Kidney (tissue), 13 donors: ENCODE measurements at regions not wholly inside any gene's neighbourhood (a gene's known extent, or its start where the extent isn't known, plus 50 kb on each side); places are given as distances from the start of the nearest gene placed in this dataset.

Experiments used
- DNase-seq, 5 donors: peaks; one replicate each; pipeline ENCODE4 v3.0.0-alpha.2; 2013 to 2020
- FAIRE-seq: peaks from 2 replicates; lab custom pipeline; 2012; peaks lifted over from hg19 to GRCh38; lab: Jason Lieb, UNC
- H3K27ac ChIP-seq, 2 donors: one replicate each; pipeline ENCODE4 v1.7.0; 2013; ENCODE audit warnings: low read depth in 2 of 2, low read length in 2 of 2, inconsistent platforms in 1 of 2
- H3K27me3 ChIP-seq: one replicate; pipeline ENCODE4 v1.7.1; 2013; ENCODE audit warnings: low read length, inconsistent platforms; ENCODE audit not compliant: control insufficient read depth, insufficient read depth
- H3K36me3 ChIP-seq, 3 donors: one replicate each; pipeline versions ENCODE4 v1.7.0 to v1.7.1; 2013; ENCODE audit warnings: low read length in 3 of 3, control low read depth in 1 of 3, inconsistent platforms in 1 of 3; ENCODE audit not compliant: insufficient read depth in 3 of 3, control insufficient read depth in 2 of 3
- H3K4me1 ChIP-seq, 3 donors: one replicate each; pipeline versions ENCODE4 v1.7.0 to v1.7.1; 2013; ENCODE audit warnings: low read length in 3 of 3, inconsistent platforms in 1 of 3, low read depth in 1 of 3; ENCODE audit not compliant: control insufficient read depth in 2 of 3, insufficient read depth in 2 of 3
- H3K4me3 ChIP-seq, 3 donors: one replicate each; pipeline versions ENCODE4 v1.7.0 to v1.8.1; 2013; ENCODE audit warnings: low read length in 3 of 3, control low read depth in 1 of 3, inconsistent platforms in 1 of 3
- H3K9ac ChIP-seq, 3 donors: one replicate each; pipeline versions ENCODE4 v1.7.0 to v1.7.1; 2013; ENCODE audit warnings: low read length in 3 of 3, control low read depth in 1 of 3, inconsistent platforms in 1 of 3
- H3K9me3 ChIP-seq, 3 donors: one replicate each; pipeline versions ENCODE4 v1.7.0 to v1.7.1; 2013; ENCODE audit warnings: low read length in 3 of 3, control low read depth in 1 of 3, inconsistent platforms in 1 of 3; ENCODE audit not compliant: control insufficient read depth in 2 of 3, insufficient read depth in 1 of 3
- CTCF ChIP-seq: IDR thresholded peaks from 3 replicates; pipeline ENCODE4 v1.5.1; 2012; ENCODE audit warnings: mild to moderate bottlenecking, moderate library complexity, borderline replicate concordance; ENCODE audit not compliant: insufficient read depth; ENCODE audit errors: extremely low read depth
- intact Hi-C: fragments of 100-400 bp; cut with DNase I; formaldehyde crosslinking; loops from one replicate; pipeline ENCODE4 v1.11.1; 2022
- donor health status: control.
- donor health status: control.
- donor health status: control.
- donor health status: control.
- donor health status: control.
- donor health status: DM: yes; HTN: yes; CAD: no.
- donor health status: Normal renal cell carcinoma (clear cell type).

GRCh38 chr16:80447241-80447640 lies 93.6 kb upstream of the DYNLRB2 start:
- no peaks in the 10 kb centered on the region for H3K27me3 ChIP-seq
- no peak for FAIRE-seq
- DNase-seq, result no peak
- no peak overlapping the region for H3K4me3 ChIP-seq
- H3K36me3 ChIP-seq, result no peaks in the 10 kb centered on the region
- no peak for TF ChIP-seq CTCF
- H3K9me3 ChIP-seq, result no peaks in the 10 kb centered on the region
- H3K27ac ChIP-seq, result no peak overlapping the region
- no peaks in the 10 kb centered on the region for H3K4me1 ChIP-seq
- H3K9ac ChIP-seq, result no peak overlapping the region
- intact Hi-C loops, result no loop called here

- no peaks in the 10 kb centered on the region for H3K27me3 ChIP-seq
- H3K9ac ChIP-seq, result no peak overlapping the region
- no peak for FAIRE-seq
- no peak overlapping the region for H3K27ac ChIP-seq
- H3K9me3 ChIP-seq, result no peaks in the 10 kb centered on the region
- no peak overlapping the region for H3K4me3 ChIP-seq
- no peaks in the 10 kb centered on the region for H3K36me3 ChIP-seq
- H3K4me1 ChIP-seq, result no peaks in the 10 kb centered on the region
- intact Hi-C loops, result no loop called here
- no peak for TF ChIP-seq CTCF
- DNase-seq, result no peak
Observed at GRCh38 chr16:80442779-80443178, 98.0 kb upstream of the DYNLRB2 start.

- no peak for DNase-seq
- Histone ChIP-seq H3K9ac (no peak overlapping the region), H3K36me3 (no peaks in the 10 kb centered on the region), H3K27me3 (no peaks in the 10 kb centered on the region), H3K9me3 (no peaks in the 10 kb centered on the region), H3K27ac (no peak overlapping the region), H3K4me3 (no peak overlapping the region), H3K4me1 (no peaks in the 10 kb centered on the region)
- intact Hi-C loops, result no loop called here
- no peak for FAIRE-seq
- no peak for TF ChIP-seq CTCF
Observed at GRCh38 chr16:80441935-80442334, 98.9 kb upstream of the DYNLRB2 start.

- no peak for TF ChIP-seq CTCF
- H3K36me3 ChIP-seq, result no peaks in the 10 kb centered on the region
- no peak overlapping the region for H3K27ac ChIP-seq
- DNase-seq (no peak), FAIRE-seq (no peak)
- no peak overlapping the region for H3K9ac ChIP-seq
- no peaks in the 10 kb centered on the region for H3K4me1 ChIP-seq
- intact Hi-C loops, result no loop called here
- no peaks in the 10 kb centered on the region for H3K27me3 ChIP-seq
- no peaks in the 10 kb centered on the region for H3K9me3 ChIP-seq
- peak overlapping the region in 1 of 3 donors; percentile 19 for H3K4me3 ChIP-seq
Observed at GRCh38 chr16:80440667-80441066, 100.1 kb upstream of the DYNLRB2 start.
